22Rv1 (cell line): ENCODE measurements at regions not wholly inside any gene's neighbourhood (a gene's known extent, or its start where the extent isn't known, plus 50 kb on each side); places are given as distances from the start of the nearest gene placed in this dataset.
"Not testable (repeated sequence)": the region's sequence is repeated elsewhere in the genome, so short reads cannot be mapped to it uniquely, and the experiment has no call there.

ENCODE experiments used
- H3K27ac ChIP-seq: fragments of 450-650 bp; 2 replicates; pipeline ENCODE4 v1.5.1; 2017
- CTCF ChIP-seq: fragments of 450-650 bp; IDR thresholded peaks from 2 replicates; pipeline ENCODE4 v1.5.1; 2017; ENCODE audit warnings: mild to moderate bottlenecking
- ZFX ChIP-seq: fragments of 450-650 bp; IDR thresholded peaks from 2 replicates; pipeline ENCODE4 v1.6.1; 2017; ENCODE audit warnings: antibody characterized with exemption, borderline replicate concordance

- H3K27ac ChIP-seq = no peak overlapping the region
- TF ChIP-seq CTCF (no peak), ZFX (no peak)
Measured at GRCh38 chr16:60413969-60414368, 1622.3 kb downstream of the CDH8 start.

GRCh38 chr16:60407606-60408005 is 1628.6 kb downstream of the CDH8 start:
- TF ChIP-seq ZFX = no peak
- TF ChIP-seq CTCF = no peak
- no peak overlapping the region for H3K27ac ChIP-seq

GRCh38 chr16:60407034-60407433 is 1629.2 kb downstream of the CDH8 start:
- no peak overlapping the region for H3K27ac ChIP-seq
- no peak for TF ChIP-seq ZFX
- no peak for TF ChIP-seq CTCF

GRCh38 chr16:60405286-60405685 is 1631.0 kb downstream of the CDH8 start:
- no peak for TF ChIP-seq CTCF
- no peak for TF ChIP-seq ZFX
- no peak overlapping the region for H3K27ac ChIP-seq

- H3K27ac ChIP-seq = no peak overlapping the region
- TF ChIP-seq CTCF = no peak
- TF ChIP-seq ZFX = no peak
Measured at GRCh38 chr16:60404401-60404800, 1631.8 kb downstream of the CDH8 start.

- not testable (repeated sequence) for H3K27ac ChIP-seq
Measured at GRCh38 chr16:60402941-60403340, 1633.3 kb downstream of the CDH8 start.

GRCh38 chr16:60392380-60392779 is 1643.9 kb downstream of the CDH8 start:
- no peak overlapping the region for H3K27ac ChIP-seq
- TF ChIP-seq CTCF (no peak), ZFX (no peak)

GRCh38 chr16:60371591-60371990 is 1637.5 kb upstream of the GOT2 start:
- no peak overlapping the region for H3K27ac ChIP-seq
- no peak for TF ChIP-seq CTCF
- no peak for TF ChIP-seq ZFX
